GM18873 (cell line): ENCODE measurements at regions not wholly inside any gene's neighbourhood (a gene's known extent, or its start where the extent isn't known, plus 50 kb on each side); places are given as distances from the start of the nearest gene placed in this dataset.

Experiments used
- ATAC-seq: cut with Tn5 transposase; IDR thresholded peaks from one replicate; pipeline ENCODE4 v1.9.1; 2021; ENCODE audit warnings: mild to moderate bottlenecking, moderate library complexity, moderate number of reproducible peaks; ENCODE audit not compliant: unreplicated experiment, low FRiP score

DNA sequence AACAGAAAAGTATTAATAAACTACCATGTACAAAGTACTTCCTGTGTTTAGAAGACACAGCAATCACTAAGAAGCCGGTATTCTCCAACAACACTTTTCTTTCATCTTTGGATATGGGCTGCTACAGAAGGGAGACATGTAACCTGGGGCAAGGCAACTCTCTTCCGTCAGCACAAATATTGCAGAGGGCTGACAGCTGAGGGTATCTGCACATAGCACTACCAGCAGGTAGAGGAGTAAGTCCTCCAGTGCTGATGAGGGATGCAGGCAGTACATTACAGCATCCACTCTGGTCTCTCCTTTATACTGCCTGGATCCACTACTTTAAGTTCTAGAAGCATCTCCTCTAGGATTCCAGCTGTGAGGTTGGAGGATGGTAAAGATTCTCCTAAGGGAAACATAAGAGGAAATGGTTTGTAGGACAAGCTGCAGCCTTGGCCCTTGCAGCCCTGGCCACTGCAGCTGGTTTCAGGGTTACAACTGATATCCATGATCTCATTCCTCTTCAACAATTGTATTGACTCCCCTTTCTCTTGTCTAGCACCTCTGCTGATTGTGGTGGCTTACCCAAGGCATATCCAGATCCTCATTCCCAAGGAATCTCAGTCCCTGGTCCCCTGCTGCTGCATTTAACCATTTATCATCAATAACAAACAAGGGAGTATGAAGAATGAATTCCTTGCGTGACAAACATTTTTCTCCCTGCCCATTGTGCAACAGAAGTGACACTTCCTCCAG lies 110.7 kb upstream of the ADGRF1 start:
- ATAC-seq, result no peak

- no peak for ATAC-seq
Measured at GRCh38 chr6:47151232-47151898, 109.2 kb upstream of the ADGRF1 start.

GRCh38 chr6:47149554-47149953 lies 107.4 kb upstream of the ADGRF1 start:
- ATAC-seq, result no peak

DNA sequence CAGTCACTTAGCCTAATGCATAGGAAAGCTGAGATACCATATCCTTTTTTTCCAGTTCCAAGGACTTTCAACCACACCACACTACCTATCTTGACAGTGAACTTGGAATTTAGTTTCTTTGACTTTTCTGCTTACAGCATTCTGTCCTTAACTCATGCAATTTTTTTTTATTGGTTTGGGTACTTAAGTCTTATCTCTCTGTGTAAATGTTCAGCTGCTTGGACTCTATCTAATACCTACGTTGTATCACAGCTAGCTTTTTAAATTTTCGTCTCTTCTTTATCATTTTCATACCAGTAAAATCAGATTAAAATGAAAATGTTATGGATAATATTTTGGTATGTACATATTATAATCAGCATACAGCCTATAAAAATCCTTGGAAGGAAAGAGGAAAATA lies 106.9 kb upstream of the ADGRF1 start:
- ATAC-seq, result no peak

- no peak for ATAC-seq
Measured at GRCh38 chr6:47147836-47148344, 105.8 kb upstream of the ADGRF1 start.

GRCh38 chr6:47147175-47147727 lies 105.1 kb upstream of the ADGRF1 start:
- no peak for ATAC-seq

DNA sequence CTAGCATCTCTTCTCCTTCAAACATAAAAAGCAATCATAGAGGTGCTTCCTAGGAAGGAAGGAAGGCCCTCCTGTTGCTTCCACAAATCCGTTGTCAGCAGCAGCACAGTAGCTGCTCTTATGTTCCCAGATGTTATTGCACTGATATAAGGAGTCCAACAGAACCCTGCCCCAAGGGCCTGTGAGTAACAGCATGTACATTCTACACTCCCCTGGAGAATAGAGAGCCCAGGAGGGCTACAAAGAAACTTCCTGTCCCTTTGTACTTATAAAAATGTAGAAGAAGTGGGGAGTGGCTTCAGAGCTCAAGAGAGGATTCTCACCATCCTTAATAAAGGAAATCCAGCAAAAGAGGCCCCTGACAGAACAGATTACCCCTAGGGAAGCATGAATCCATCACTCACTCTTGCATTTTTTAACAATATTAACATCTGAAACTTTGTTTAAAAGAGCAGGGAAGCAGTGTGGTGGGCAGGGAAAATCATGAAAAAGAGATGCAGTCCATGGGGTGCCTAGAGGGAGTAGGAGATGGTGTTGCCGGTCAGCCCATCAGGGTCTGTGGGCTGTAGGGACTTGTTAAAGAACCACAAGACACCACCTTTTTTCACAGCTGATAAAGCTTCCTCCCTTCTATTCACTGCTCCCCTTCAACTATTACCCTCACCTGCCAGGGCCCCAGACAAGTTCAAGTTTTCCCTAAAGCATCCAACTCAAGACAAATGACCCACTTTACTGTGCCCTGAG lies 104.5 kb upstream of the ADGRF1 start:
- ATAC-seq, result no peak

DNA sequence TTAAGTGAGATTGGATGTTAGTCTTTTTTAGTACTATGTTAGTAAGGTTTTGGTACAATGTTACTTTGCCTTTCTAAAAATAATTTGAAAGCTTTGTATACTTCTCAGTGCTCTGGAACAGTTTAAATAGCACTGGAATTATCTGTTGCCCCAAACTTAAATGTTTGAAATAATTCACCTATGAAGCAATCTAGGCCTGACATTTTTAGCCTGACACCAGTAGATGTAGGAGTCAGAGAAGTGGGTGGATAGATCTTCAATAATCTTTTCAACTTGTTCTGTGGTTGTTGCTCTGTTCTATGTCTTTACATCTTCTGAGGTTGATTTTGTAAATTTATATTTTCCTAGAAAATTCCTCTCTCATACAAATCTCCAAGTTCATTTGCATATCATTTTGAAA lies 103.1 kb upstream of the ADGRF1 start:
- ATAC-seq, result no peak

- no peak for ATAC-seq
Measured at GRCh38 chr6:47144306-47144705, 102.2 kb upstream of the ADGRF1 start.

DNA sequence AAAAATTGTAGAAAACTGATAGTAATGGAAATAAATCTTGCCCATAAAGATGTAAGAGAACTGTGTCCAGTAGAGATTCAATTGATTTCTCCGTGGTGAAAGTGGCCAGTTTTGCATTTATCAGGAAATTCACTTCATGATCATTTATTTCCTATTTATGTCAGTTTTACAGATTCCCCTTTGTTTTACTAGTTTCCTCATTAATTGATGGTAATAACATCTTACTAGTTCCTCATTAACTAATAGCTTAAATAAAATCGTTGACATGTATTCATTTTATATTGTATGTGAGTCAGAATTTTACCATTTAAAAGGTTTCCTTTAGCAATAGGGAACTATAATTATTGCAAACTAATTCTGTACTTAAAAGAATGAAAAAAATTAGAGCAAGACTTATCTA lies 99.8 kb upstream of the ADGRF1 start:
- ATAC-seq, result no peak

GRCh38 chr6:47141171-47141570 lies 99.0 kb upstream of the ADGRF1 start:
- no peak for ATAC-seq

DNA sequence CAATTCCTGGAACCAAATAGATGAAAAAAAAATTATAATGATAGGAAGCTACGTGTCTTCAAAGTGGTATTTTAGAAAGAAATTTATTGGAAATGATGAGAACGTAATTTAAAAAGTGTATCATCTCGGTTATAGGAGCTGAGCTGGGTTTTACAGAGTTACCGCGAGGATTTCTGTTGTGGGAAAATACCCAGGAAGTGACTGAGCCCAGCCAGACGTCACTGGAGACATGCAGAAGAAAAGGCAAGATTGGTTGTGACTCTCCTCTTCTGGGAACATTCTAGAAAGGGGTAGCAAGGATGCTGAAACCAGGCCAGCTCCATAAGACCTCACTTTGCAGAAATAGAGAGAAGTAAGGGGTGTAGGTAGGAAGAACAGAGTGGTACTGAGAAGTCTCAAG lies 95.9 kb upstream of the ADGRF1 start:
- ATAC-seq, result no peak

GRCh38 chr6:47137073-47137472 lies 94.9 kb upstream of the ADGRF1 start:
- ATAC-seq, result no peak

- ATAC-seq, result no peak
Measured at GRCh38 chr6:47135772-47136171, 93.6 kb upstream of the ADGRF1 start.

GRCh38 chr6:47134476-47135189 lies 92.5 kb upstream of the ADGRF1 start:
- ATAC-seq, result no peak

- ATAC-seq, result no peak
Measured at GRCh38 chr6:47133230-47134000, 91.3 kb upstream of the ADGRF1 start.

DNA sequence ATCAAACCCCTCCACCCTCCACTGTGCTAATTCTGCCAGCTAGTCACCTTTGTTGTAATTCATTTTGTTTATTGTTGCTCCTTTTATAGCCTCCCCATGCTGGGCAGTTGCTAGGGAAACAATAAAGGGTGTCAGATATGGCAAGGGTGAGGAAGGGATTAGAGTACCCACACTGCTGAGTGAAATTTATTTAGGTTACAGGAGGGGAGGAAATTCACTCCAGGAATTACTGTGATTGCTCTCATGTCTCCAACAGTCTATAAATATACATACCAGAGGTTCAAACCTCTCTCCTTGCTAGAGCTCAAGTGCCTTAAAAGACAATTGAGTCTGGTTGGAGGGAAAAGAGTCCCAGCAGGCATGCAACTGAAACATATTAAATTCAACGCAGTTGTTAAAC lies 90.6 kb upstream of the ADGRF1 start:
- no peak for ATAC-seq

- no peak for ATAC-seq
Measured at GRCh38 chr6:47131773-47132172, 89.6 kb upstream of the ADGRF1 start.

GRCh38 chr6:47130086-47130485 lies 88.0 kb upstream of the ADGRF1 start:
- ATAC-seq, result no peak

- ATAC-seq, result no peak
Measured at GRCh38 chr6:47129129-47129528, 87.0 kb upstream of the ADGRF1 start.
